Stimulated activated CD4-positive, alpha-beta T cell treated with anti-CD3 and anti-CD28 coated beads, Interleukin-1b, Interleukin-23, amount 100 ng/mL, for 48 hours (primary cell): ENCODE measurements at regions not wholly inside any gene's neighbourhood (a gene's known extent, or its start where the extent isn't known, plus 50 kb on each side); places are given as distances from the start of the nearest gene placed in this dataset.
"Not testable (repeated sequence)": the region's sequence is repeated elsewhere in the genome, so short reads cannot be mapped to it uniquely, and the experiment has no call there.

Experiments used
- DNase-seq: peaks from one replicate; pipeline ENCODE4 v3.0.0-alpha.2; 2020

DNA sequence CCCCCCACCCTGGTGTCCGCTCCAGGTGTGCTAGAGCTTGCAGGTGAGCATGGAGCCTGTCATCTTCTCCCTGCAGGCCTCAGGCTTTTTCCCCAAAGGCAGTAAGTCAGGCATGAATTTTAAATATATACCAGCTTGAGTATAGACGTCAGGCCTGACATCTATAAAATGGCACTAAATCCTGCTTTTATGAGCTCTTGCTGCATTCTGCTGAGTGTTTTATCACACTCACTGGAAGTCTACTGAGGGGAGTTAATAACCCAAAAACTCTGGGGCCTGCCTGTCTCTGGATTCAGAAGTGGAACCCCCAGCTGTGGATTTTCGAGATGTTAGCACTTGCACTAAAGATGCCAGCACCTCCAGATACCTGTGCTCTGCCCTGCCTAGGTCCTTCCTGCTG is 133.4 kb upstream of the TOP1 start:
- no peak for DNase-seq

DNA sequence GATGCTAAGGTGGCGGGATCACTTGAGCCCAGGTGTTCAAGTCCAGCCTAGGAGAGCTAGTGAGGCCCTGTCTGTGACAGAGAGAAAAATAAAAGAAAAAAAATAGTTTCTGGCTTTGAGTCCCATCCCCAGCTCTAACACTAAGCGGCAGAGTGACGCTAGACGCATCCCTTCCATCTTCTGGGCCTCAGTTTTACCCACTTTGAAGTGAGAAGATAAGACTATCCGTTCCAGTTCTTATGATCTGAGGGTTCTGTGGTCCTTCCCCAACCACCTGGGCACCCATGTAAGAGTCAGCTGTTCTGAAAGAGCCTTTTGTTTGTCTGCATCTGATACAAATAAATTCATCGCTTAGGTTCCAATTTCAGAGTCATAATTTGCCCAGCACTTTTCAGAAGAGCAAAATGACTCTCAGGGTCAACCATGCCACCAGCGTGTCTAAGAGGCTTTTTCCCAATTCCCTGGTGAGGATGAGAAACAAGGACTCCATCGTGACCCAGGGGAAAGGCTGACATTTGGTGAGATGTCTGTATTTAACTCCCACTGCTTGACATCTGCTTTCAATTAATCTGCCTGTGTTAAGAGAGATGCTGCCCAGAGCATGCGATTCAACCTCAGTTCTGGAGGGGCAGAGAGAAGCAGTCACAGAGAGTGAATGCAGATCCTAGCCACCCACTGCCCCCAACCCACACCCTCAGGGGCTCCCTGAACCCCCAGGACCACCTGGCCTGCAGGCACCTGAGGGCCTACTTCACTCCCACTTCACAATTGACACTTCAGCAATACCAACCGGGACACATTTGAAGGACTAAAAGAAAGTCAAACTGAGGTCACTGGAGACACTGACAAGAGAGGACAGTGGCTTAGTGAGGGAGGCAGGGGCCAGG is 131.6 kb upstream of the TOP1 start:
- DNase-seq = no peak

DNA sequence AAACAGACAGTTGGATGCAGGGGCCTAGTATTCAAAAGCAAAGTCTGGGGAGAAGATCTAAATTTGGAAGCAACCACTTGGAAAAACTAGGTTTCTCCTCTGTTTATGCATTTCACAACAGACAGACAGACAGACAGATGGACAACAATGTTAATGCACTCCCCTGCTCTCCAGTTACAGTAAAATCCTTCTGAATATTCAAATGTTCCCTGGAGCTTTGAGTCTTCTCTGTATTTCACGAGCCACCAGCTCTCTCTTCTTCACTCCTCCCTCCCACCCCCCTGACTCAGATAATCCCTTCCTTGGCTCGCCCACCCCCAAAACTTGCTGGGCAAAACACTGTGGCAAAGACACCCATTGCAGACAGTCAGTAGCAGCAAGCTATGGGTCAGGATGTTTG is 129.3 kb upstream of the TOP1 start:
- no peak for DNase-seq

DNA sequence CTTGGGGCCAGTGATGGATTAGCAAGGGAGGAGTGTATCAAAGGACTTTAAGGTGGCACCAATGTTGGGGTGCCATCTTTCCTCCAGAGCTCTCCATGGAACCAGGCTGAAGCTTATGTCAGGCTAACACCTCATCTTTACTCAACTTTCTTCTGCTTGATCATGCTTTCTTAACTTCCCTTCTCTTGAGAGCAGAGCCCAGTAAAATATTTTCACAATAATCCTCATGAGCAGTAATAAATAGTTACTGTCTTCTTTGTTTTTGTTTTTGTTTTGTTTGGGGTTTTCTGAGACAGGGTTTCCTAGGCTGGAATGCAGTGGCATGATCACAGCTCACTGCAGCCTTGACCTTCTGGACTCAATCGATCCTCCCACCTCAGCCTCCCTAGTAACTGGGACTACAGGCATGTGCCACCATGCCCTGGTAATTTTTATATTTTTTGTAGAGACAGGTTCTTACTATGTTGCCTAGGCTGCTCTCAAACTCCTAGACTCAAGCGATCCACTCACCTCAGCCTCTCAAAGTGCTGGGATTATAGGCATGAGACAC is 127.9 kb upstream of the TOP1 start:
- DNase-seq = no peak

DNA sequence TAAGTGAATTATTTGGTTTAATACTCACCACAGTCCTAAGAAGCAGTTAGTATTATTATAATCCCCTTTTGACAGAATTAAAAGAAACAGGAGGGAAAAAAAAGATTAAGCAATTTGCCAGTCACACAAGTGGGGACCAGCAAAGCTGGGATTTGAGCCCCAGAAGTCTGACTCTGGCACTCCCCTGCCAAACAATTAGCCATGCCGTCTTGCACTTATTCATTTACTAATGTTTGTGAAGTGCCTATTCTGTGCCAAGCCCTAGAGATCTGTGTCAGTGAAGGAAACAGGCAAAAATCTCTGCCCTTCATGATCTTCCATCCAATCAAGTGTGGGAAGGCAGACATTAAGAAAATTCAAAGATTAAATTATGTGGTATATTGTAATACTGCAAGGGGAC is 126.0 kb upstream of the TOP1 start:
- DNase-seq = no peak

DNA sequence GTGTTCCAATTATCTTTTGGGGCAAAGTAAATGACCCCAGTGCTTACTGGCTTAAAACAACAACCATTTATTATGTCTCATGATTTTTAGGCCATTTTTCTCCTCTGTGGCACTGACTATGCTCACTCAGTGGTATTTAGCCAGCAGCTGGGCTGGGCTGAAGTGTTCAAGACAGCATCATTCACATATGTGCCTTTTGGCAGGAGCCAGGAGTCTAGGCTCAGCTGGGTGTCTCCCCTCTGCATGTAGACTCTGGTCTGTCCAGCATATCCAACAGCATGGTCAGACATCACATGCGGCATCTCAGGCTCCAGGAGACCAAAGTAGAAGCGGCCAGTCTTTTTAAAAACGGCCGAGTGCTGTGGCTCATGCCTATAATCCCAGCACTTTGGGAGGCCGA is 120.3 kb upstream of the TOP1 start:
- no peak for DNase-seq

DNA sequence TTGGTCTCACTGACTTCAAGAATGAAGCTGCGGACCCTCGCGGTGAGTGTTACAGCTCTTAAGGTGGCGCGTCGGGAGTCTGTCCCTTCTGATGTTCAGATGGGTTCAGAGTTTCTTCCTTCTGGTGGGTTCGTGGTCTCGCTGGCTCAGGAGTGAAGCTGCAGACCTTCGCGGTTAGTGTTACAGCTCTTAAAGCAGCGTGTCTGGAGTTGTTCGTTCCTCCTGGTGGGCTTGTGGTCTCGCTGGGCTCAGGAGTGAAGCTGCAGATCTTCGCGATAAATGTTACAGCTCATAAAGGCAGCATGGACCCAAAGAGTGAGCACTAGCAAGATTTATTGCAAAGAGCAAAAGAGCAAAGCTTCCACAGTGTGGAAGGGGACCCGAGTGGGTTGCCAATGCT is 119.1 kb upstream of the TOP1 start:
- not testable (repeated sequence) for DNase-seq

DNA sequence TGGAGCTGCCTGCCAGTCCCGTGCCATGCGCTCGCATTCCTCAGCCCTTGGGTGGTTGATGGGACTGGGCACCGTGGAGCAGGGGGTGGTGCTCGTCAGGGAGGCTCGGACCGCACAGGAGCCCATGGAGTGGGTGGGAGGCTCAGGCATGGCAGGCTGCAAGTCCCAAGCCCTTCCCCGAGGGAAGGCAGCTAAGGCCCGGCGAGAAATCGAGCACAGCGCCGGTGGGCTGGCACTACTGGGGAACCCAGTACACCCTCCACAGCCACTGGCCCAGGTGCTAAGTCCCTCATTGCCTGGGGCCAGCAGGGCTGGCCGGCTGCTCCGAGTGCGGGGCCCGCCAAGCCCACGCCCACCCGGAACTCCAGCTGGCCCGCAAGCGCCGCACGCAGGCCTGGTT is 118.2 kb upstream of the TOP1 start:
- not testable (repeated sequence) for DNase-seq

DNA sequence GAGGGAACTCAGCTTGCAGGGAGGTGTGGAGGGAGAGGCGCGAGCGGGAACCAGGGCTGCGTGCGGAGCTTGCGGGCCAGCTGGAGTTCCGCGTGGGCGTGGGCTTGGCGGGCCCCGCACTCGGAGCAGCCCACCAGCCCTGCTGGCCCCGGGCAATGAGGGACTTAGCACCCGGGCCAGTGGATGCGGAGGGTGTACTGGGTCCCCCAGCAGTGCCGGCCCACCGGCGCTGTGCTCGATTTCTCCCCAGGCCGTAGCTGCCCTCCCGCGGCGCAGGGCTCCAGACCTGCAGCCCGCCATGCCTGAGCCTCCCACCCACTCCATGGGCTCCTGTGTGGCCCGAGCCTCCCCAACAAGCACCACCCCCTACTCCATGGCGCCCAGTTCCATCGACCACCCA is 117.5 kb upstream of the TOP1 start:
- not testable (repeated sequence) for DNase-seq

DNA sequence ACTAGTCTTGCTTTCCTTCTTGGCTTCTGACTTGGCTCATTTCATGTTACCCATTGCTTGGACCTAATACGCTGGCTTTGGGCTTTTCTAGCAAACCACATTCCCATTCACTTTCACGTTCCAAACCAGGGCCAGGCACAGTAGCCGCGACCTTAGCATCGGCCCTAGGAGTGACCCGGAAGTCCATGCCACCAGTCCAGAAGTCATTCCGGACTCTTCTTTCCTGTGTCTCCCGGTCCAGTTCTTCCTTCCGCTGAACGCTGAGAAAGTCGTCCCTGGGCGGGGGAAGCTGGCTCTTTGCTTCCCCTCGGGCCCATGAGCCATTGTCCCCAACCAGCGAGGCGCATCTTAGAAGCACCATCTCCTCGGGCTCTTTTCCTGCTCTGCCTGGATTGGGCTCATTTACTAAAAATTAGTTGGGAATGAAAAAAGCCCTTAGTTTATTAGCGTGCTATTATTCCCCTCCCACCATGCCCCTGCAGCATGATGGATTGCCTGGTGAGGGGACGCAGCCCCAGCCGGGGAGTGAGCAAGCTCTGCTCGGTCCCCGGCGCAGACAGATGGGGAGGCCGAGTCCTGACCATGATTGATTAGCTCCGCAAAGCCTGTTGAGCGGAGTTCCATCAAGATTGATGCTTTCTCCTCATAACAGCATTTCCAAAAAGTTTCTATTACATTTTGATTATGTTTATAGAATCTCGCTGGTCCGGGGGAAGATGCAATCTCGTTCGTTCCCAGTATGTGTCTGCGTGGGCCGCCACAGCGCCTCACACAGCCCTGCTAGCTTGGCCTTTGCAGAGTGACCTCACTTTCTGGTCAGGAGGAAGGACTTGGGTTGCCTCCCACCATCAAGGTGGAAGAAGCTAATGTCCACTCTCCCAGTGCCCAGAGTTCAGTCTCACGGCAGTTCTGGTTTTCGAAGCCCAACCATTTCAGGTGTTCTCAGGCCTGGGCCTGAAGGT is 115.1 kb upstream of the TOP1 start:
- DNase-seq = no peak

DNA sequence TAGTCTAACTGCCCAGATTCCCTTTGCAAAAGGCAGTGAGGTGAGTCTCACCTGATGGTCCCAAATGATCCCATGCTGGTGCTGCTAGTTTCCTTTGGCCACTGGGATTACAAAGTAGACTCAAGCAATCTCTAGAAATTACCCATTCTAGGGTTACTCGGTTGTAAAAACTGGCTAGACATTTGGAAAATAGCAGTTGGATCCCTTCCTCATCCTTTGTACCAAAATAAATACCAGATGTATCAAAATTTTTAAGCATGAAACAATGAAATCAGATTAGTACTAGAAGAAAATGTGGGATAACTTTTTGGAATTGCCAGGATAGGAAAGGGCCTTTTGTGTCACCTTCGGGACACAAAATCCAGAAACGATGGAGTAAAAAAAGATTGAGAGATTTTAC is 112.9 kb upstream of the TOP1 start:
- no peak for DNase-seq

DNA sequence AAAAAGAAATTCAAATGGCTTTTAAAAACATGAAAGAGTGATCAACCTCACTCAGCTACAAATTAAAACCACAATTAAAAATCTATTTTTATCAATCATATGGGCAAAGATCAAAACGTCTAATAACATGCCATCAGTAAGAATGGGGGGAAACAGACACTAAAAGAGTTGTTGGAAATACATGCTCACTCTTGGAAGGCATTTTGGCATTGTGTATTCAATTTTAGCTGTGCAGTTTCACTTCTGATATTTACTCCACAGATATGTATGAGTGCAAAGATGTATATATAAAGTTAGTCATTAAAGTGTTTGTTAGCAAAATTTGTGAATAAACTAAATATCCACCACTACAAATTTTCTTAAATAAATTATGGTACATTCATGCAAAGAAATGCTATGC is 112.3 kb upstream of the TOP1 start:
- DNase-seq = no peak

DNA sequence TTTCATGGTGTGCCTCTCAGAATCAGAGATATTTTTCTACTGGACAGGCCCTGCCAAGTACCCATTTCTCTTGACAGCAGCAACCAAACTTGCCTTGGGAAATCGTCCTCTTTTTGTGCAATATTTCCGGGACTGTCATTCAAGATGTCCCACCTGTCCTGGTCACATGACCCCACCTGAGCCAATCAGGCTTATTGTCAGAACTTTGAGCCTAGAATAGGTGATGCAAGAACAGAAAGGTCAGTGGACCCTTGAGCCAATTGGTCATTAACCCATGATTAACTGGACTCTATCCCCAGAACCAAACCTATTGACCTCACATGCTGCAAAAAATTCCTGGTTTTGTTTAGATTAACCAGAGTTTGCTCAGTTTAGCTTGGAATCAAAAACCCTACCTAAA is 108.3 kb upstream of the TOP1 start:
- no peak for DNase-seq

DNA sequence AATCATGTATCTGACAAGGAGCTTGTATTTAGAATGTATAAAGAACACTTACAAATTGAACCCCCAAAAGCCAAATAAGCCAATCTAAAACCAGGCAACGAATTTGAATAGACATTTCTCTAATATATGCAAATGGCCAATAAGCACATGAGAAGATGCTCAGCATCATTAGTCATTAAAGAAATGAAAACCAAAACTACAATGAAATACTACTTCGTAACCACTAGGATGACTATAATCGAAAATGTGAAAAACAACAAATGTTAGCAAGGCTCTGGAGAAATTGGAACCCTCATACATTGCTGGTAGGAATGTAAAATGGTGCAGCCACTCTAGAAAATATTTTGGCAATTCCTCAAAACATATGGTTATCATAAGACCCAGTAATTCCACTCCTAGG is 105.8 kb upstream of the TOP1 start:
- no peak for DNase-seq

DNA sequence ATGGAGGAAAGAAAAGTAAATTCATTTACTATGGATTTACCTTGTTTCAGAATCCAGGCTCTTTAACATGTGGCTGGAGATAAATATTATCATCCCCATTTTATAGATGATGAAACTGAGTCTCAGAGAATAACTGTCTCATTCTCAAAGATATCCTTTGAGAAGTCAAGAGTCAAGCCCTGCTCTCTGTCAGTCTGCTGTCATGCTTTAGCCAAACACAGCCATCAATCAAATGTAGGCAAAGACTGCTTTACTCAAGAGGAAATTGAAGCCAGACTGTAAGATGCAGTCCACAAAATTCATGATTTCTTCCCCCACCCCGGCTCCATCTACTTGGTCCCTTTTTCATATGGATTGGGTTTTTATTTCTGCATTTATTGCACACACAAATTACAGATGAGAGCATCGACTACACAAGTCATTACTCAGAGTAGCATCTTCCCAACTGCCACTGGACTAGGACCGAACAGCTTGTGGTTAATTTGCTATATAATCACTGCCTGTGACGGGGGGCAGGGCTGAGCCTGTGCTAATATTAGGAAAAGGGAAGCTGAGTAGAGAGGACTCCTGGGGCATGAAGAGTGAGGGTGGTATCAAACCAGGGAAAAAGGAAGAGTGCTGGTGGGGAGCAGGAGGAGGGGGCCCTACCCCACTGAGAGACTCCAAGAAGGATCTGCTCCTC is 102.7 kb upstream of the TOP1 start:
- no peak for DNase-seq

DNA sequence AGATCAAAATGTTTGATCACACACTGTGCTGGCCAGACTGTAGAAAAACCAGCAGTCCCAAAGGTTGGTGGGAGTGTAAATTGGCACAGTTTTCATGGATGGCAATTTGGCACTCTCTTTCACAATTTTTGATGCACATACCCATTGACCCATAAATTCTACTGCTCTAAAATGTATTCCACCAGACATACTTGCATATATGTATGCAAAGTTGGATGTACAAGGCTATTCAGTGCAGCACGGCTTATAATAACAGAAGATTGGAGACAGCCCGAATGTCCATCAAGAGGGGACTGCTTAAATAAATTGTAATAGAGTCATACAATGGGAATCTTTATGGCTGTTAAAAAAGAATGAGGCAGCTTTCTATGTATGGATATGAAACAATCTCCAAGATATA is 101.7 kb upstream of the TOP1 start:
- no peak for DNase-seq

DNA sequence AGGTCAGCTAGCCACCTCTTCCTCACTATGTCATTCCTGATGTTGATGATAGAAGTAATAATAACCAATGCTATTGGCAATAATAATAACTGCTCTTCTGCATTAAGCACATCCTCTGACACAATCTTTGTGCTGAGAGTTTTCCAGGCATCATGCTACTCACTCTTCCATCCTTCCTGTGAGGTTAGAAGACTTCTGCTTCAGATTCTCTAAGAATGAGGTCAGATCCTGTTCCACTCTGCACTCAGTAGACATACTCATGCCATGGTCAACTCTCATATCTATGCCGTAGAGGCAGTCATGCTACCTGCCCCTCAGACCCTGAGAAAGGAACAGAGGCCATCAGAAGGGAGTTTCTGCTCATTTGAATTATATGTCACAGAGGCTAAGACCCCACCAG is 98.1 kb upstream of the TOP1 start:
- no peak for DNase-seq

DNA sequence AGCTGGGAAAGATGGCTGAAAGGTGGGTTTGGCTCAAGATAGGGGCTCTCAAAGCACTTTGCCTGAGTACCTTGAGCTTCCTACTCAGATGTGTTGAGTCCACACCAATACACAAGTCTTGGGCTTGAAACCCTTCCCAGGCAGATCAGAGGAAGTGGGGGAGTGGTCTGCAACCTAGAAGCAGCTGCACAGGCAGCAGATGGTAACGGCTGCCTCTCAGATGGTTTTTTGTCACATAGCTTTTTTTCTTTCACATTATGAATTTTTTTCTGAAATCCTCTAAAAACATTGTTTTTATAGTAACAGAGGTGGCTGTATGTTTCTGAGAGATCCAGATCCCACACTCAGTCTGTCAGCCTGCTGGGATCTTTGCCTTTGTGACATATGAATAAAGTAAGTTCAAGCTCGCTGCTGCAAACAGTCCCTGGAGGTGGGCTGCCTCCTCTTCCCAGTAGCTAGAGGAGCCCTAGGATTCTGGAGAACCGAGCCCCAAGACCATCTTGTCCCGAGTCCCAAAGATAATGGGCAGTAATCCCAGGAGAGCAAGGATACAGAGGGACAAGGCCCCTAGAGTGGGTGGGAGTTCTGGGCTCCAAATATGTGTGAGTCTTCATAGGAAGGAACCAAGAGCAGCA is 97.1 kb upstream of the TOP1 start:
- DNase-seq = no peak

DNA sequence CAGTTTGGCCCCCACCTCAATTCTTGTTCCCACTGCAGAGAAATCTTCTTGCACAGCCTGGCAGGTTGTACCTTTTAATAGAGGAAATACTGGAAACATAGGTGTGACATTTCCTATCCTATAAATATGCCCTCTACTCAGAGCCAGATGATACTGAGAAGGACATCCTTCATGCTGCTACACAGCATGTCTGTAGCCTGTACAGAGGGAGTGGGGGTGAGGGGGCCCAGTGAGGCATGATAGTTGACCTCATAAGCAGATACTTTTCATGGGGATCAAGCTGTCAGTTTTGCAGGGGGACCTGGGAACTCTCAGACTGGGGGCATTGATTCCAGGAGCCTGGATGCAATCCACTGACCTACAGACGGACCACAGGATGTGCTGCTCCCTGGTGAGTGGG is 96.2 kb upstream of the TOP1 start:
- DNase-seq = no peak

DNA sequence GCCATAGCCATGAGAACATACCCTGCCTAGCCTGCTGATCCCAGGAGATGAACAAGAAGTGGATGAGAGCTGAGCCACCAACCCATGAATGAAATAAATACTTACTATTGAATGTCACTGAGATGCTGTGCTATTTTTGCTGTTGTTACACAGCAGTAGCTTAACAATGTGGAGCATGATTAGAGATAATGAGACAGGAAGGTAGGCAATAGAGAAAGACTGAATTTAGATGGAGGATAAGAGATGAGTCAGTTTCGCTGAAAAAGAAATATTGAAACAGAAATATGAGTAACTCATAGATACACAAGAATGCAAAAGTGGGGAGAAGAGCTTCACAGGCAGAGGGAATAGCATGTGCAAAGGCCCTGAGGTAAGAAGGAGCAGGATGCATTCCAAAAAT is 94.9 kb upstream of the TOP1 start:
- no peak for DNase-seq

DNA sequence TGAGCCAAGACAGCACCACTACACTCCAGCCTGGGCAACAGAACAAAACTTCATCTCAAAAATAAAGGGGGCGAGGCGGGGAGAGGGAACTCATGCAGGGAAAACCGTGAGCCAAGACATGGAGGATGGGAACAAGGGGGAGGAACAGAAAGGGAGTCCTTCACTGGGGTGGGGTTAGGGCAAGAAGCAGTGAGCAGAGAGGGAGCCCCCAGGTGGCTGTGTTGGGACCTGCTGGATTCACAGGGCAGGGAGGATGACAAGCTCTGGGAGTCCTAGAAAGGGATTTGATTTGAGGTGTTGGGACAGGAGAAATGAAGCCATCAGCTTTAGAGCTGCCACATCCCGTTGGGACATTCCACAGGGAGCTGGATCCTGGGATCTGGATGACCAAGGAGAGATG is 90.6 kb upstream of the TOP1 start:
- DNase-seq = no peak

DNA sequence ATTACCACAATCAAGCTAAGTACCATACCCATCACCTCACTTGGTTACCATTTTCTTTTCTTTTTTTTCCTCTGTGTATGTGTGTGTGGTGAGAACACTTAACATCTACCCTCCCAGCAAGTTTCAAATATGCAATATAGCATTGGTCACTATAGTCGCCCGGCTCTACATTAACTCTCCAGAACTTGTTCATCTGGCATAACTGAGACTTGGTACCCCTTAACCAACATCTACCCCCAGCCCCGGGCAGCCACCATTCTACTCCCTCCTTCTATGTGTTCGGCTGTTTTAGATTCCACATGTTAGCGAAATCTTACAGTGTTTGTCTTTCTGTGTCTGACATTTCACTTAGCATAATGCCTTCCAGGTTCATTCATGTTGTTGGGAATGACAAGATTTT is 89.0 kb upstream of the TOP1 start:
- no peak for DNase-seq

DNA sequence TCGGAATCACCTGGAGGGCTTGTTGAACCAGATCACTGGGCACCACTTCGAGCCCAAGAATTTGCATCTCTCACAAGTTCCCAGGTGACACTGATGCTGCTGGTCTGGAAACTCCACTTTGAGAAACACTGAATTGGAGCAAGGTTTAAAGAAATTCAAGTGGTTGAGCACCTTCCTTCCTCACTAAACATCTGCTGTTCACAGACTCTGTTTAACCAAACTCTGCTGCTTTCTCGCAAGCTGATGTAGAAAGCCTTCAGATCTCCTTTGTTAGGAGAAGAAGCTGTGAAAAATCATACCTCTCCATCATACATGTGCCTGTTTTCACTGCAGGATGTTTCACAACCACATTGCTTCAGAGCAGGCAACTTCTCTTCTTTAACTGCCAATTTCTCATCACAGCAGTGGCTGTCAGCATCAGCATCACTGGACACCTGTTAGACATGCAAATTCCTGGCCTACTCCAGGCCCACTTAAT is 87.5 kb upstream of the TOP1 start:
- no peak for DNase-seq
